Neural cell (in vitro differentiated cells): ENCODE measurements at regions not wholly inside any gene's neighbourhood (a gene's known extent, or its start where the extent isn't known, plus 50 kb on each side); places are given as distances from the start of the nearest gene placed in this dataset.

Source experiments
- H2AFZ ChIP-seq: fragments of 200-600, 300-800 bp; sonication (generic), shearing (Covaris generic); 2 replicates; pipeline ENCODE4 v1.6.0; 2014; ENCODE audit warnings: low read depth, mild to moderate bottlenecking, antibody characterized with exemption, low read length, moderate library complexity
- H3F3A ChIP-seq: fragments of 200-600 bp; shearing (Covaris generic); 2 replicates; pipeline ENCODE4 v1.6.1; 2016; ENCODE audit warnings: mild to moderate bottlenecking, moderate library complexity, mixed read lengths, antibody characterized with exemption, low read length; ENCODE audit not compliant: insufficient read depth, poor library complexity, severe bottlenecking
- H3K27ac ChIP-seq: fragments of 200-600, 300-800 bp; sonication (generic), shearing (Covaris generic); 2 replicates; pipeline ENCODE4 v1.5.1; 2014; ENCODE audit warnings: mild to moderate bottlenecking, low read length, moderate library complexity
- H3K27me3 ChIP-seq: fragments of 300-800, 200-600 bp; sonication (generic), shearing (Covaris generic); 2 replicates; pipeline ENCODE4 v1.6.0; 2014; ENCODE audit warnings: mild to moderate bottlenecking, low read depth, low read length, moderate library complexity; ENCODE audit not compliant: insufficient read depth
- H3K36me3 ChIP-seq: fragments of 300-800, 200-600 bp; sonication (generic), shearing (Covaris generic); 2 replicates; pipeline ENCODE4 v1.5.1; 2014; ENCODE audit warnings: mild to moderate bottlenecking, antibody characterized with exemption, low read length, moderate library complexity; ENCODE audit not compliant: insufficient read depth
- H3K4me2 ChIP-seq: fragments of 300-800, 200-600 bp; sonication (generic), shearing (Covaris generic); 2 replicates; pipeline ENCODE4 v1.6.0; 2014; ENCODE audit warnings: mild to moderate bottlenecking, low read length
- H3K4me3 ChIP-seq: fragments of 300-800, 200-600 bp; sonication (generic), shearing (Covaris generic); 2 replicates; pipeline ENCODE4 v1.5.1; 2014; ENCODE audit warnings: mild to moderate bottlenecking, low read length, moderate library complexity
- H3K79me2 ChIP-seq: fragments of 200-600 bp; shearing (Covaris generic); replicated peaks from 2 replicates; pipeline ENCODE4 v1.6.0; 2014; ENCODE audit warnings: mild to moderate bottlenecking, low read length, moderate library complexity; ENCODE audit not compliant: insufficient read depth
- H3K9ac ChIP-seq: fragments of 300-800, 200-600 bp; sonication (generic), shearing (Covaris generic); 2 replicates; pipeline ENCODE4 v1.6.1; 2016; ENCODE audit warnings: mild to moderate bottlenecking, low read length, mixed read lengths
- H3K9me2 ChIP-seq: fragments of 200-600 bp; shearing (Covaris generic); 2 replicates; pipeline ENCODE4 v1.6.1; 2016; ENCODE audit warnings: mild to moderate bottlenecking, low read length, mixed read lengths; ENCODE audit not compliant: insufficient read depth
- H3K9me3 ChIP-seq: fragments of 200-600, 300-800 bp; sonication (generic), shearing (Covaris generic); 2 replicates; pipeline ENCODE4 v1.6.1; 2016; ENCODE audit warnings: mild to moderate bottlenecking, mixed run types, low read length, moderate library complexity, mixed read lengths
- H4K20me1 ChIP-seq: fragments of 200-600 bp; shearing (Covaris generic); 2 replicates; pipeline ENCODE4 v1.6.1; 2016; ENCODE audit warnings: mild to moderate bottlenecking, mixed run types; ENCODE audit not compliant: insufficient read depth
- CTCF ChIP-seq: fragments of 450-650 bp; IDR thresholded peaks from 2 replicates; pipeline ENCODE4 v1.5.1; 2014; ENCODE audit warnings: antibody characterized with exemption, mild to moderate bottlenecking, moderate library complexity; ENCODE audit not compliant: poor library complexity, severe bottlenecking
- EP300 ChIP-seq: fragments of 450-650 bp; conservative IDR thresholded peaks from 2 replicates; pipeline ENCODE4 v1.6.1; 2014; ENCODE audit warnings: antibody characterized with exemption, mild to moderate bottlenecking, moderate library complexity; ENCODE audit not compliant: poor library complexity, severe bottlenecking
- EZH2 ChIP-seq: fragments of 200-600, 300-800 bp; shearing (Covaris generic), sonication (generic); IDR thresholded peaks from 2 replicates; pipeline ENCODE4 v1.6.1; 2014; ENCODE audit warnings: antibody characterized with exemption, low read length, borderline replicate concordance, mild to moderate bottlenecking; ENCODE audit not compliant: insufficient read depth, poor library complexity, severe bottlenecking
- MXI1 ChIP-seq: fragments of 450-650 bp; conservative IDR thresholded peaks from 2 replicates; pipeline ENCODE4 v1.6.1; 2014; ENCODE audit warnings: antibody characterized with exemption, mild to moderate bottlenecking; ENCODE audit not compliant: poor library complexity, severe bottlenecking
- POLR2AphosphoS5 ChIP-seq: IDR thresholded peaks from 2 replicates; pipeline ENCODE4 v1.6.1; 2012
- RAD21 ChIP-seq: fragments of 450-650 bp; conservative IDR thresholded peaks from 2 replicates; pipeline ENCODE4 v1.6.1; 2014; ENCODE audit warnings: antibody characterized with exemption, mild to moderate bottlenecking, moderate library complexity
- REST ChIP-seq: IDR thresholded peaks from 2 replicates; pipeline ENCODE4 v1.6.1; 2012; ENCODE audit warnings: borderline replicate concordance
- SMC3 ChIP-seq: fragments of 450-650 bp; conservative IDR thresholded peaks from 2 replicates; pipeline ENCODE4 v1.6.1; 2014; ENCODE audit warnings: antibody characterized with exemption, mild to moderate bottlenecking, moderate library complexity; ENCODE audit not compliant: poor library complexity
- TAF1 ChIP-seq: IDR thresholded peaks from 2 replicates; pipeline ENCODE4 v1.6.1; 2012; ENCODE audit warnings: low read depth

- Histone ChIP-seq H4K20me1 (no peaks in the 10 kb centered on the region), H3K4me2 (no peak overlapping the region), H3K9ac (no peak overlapping the region), H3K79me2 (no peaks in the 10 kb centered on the region), H3K27ac (no peak overlapping the region), H3F3A (no peaks in the 10 kb centered on the region), H3K9me3 (no peaks in the 10 kb centered on the region), H3K27me3 (no peaks in the 10 kb centered on the region), H2AFZ (no peak overlapping the region), H3K4me3 (no peak overlapping the region), H3K9me2 (no peaks in the 10 kb centered on the region), H3K36me3 (no peaks in the 10 kb centered on the region)
- no peak for TF ChIP-seq EP300
Observed at GRCh38 chr1:218135371-218135770, 149.7 kb upstream of the RRP15 start.

- Histone ChIP-seq H3K27ac (no peak overlapping the region), H3K9me3 (no peaks in the 10 kb centered on the region), H4K20me1 (no peaks in the 10 kb centered on the region), H2AFZ (no peak overlapping the region), H3K9me2 (no peaks in the 10 kb centered on the region), H3K9ac (no peak overlapping the region), H3K4me3 (no peak overlapping the region), H3K79me2 (no peaks in the 10 kb centered on the region), H3F3A (no peaks in the 10 kb centered on the region), H3K27me3 (no peaks in the 10 kb centered on the region), H3K36me3 (no peaks in the 10 kb centered on the region), H3K4me2 (no peak overlapping the region)
- TF ChIP-seq EP300, result no peak
- no peak for TF ChIP-seq RAD21
- no peak for TF ChIP-seq CTCF
- TF ChIP-seq REST, result no peak
- no peak for TF ChIP-seq SMC3
- TF ChIP-seq POLR2AphosphoS5, result no peak
- no peak for TF ChIP-seq MXI1
- TF ChIP-seq TAF1, result no peak
Observed at GRCh38 chr1:218139761-218140160, 145.3 kb upstream of the RRP15 start.

- no peaks in the 10 kb centered on the region for H3K79me2 ChIP-seq
- H2AFZ ChIP-seq, result no peak overlapping the region
- H3K4me2 ChIP-seq, result no peak overlapping the region
- H3K9me2 ChIP-seq, result no peaks in the 10 kb centered on the region
- no peaks in the 10 kb centered on the region for H3F3A ChIP-seq
- H3K36me3 ChIP-seq, result no peaks in the 10 kb centered on the region
- H3K4me3 ChIP-seq, result no peak overlapping the region
- TF ChIP-seq EP300 (no peak), RAD21 (peak; percentile 22), CTCF (peak; percentile 22), EZH2 (no peak), POLR2AphosphoS5 (peak; percentile 42), SMC3 (peak; percentile 13), TAF1 (no peak)
- no peak overlapping the region for H3K9ac ChIP-seq
- H3K9me3 ChIP-seq, result no peaks in the 10 kb centered on the region
- no peaks in the 10 kb centered on the region for H4K20me1 ChIP-seq
- peaks cover 1% of the 10 kb centered on the region for H3K27me3 ChIP-seq
- H3K27ac ChIP-seq, result no peak overlapping the region
Observed at GRCh38 chr1:218156595-218156994, 128.5 kb upstream of the RRP15 start.
